NCI-H2029 treated with DMSO at 0.1 percent for 48 hours (cell line): ENCODE measurements at regions not wholly inside any gene's neighbourhood (a gene's known extent, or its start where the extent isn't known, plus 50 kb on each side); places are given as distances from the start of the nearest gene placed in this dataset.
"Not testable (repeated sequence)": the region's sequence is repeated elsewhere in the genome, so short reads cannot be mapped to it uniquely, and the experiment has no call there.

Experiments
- DNase-seq: peaks from one replicate; lab custom pipeline; 2025; lab: John Stamatoyannopoulos, UW

DNA sequence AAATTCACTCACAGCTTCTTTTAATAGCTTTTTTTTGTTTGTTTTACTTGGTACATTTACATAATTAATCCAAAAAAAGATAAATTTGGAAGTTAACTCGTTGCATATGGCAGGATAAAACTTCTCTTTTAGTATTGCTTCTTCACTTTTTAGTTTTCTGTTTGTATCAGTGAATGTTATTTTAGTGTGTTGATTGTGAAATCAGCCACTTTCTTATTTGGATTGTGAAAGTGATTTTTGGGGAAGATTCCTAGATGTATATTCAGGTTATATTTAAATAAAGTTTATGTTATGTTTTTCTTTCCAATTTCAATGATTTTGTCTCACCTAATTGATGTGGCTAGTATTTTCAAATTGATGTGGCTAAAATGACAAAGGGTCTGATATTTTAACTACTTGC is 693.9 kb upstream of the MGAT4C start:
- DNase-seq: no peak

DNA sequence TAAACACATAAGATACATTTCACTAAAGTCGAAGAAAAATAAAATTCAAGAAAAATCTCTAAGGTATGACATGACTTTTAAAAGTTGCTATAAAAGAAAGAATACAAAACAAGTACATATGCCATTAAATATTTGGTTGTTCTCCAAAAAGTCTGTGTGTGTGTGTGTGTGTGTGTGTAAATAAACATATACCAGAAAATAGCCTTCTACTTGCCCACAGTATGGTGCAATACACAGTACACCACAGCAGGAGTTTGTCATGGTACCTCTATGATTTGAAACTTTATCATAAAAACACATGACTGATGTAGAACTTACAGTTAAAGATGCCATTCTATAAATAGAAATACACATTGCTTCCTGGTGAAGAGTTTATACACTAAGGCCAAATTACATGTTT is 692.7 kb upstream of the MGAT4C start:
- DNase-seq: no peak

DNA sequence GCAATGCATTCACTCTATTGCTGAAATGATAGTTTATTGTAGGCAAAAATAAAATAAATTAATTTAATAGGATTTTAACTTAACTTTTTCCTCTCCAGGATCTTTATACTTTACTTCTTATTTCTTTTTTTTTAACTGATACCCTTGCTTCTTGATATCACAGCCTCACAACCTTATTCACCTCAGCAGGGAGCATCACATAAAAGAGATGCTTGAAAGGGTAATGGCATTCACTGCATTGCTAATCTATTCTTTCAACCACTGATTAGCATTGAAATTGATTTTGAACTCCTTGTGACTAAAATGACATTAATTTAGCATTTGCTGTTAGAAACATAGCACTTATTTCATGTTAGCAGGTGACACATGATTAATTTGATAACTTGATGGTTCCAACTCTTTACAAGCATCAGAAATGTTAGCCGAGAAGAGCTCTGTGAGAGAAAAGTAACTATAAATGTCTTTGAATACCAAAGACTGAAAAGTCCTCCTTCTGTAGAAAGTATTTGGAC is 689.5 kb upstream of the MGAT4C start:
- DNase-seq: no peak

DNA sequence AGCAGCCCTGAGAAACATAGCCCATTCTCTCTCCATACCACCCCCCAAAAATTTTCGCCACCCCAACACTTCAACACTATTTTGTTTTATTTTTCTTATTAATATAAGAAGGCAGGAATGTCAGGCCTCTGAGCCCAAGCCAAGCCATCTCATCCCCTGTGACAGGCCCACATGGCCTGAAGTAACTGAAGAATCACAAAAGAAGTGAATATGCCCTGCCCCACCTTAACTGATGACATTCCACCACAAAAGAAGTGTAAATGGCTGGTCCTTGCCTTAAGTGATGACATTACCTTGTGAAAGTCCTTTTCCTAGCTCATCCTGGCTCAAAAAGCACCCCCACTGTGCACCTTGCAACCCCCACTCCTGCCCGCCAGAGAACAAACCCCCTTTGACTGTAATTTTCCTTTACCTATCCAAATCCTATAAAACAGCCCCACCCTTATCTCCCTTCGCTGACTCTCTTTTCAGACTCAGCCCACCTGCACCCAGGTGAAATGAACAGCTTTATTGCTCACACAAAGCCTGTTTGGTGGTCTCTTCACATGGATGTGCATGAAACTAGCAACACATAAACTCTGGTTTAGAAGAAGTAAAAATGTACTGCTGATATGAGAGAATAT is 688.1 kb upstream of the MGAT4C start:
- not testable (repeated sequence) for DNase-seq

DNA sequence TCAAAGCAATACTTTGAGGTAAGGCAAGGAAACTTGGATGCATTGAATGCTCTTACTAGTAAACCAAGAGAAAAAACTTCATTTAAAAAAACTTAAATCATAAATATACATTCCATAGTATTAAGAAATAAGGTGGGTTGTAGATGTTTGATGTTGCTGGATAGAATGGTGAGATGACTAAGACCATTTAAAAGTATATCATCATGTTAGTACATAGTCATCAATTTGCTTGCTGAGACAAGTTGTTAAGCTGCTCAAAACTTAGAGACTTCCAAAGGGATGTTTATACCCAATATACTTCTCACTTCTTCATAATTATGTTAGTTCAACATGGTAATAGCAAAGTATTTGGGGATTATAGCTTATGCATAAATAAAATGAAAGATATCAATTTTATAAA is 675.5 kb upstream of the MGAT4C start:
- DNase-seq: no peak

DNA sequence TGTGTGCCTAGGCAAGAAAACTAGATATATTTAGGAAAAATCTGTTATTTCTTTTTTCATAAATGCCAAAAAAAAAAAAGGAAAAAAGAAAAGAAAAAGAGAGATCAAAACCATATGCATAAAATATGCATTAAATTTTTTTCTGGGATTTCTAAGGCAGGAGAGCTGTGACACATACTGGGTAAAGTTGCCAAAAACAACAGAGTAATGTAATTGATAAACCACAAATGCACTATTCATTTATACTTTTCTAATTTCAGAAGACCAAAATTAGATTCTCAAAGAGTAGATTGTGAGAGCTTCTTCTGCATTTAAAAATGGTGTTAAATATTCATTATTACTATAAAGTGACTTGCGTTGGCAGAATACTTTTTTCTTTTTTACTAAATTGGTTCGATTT is 673.8 kb upstream of the MGAT4C start:
- DNase-seq: no peak

DNA sequence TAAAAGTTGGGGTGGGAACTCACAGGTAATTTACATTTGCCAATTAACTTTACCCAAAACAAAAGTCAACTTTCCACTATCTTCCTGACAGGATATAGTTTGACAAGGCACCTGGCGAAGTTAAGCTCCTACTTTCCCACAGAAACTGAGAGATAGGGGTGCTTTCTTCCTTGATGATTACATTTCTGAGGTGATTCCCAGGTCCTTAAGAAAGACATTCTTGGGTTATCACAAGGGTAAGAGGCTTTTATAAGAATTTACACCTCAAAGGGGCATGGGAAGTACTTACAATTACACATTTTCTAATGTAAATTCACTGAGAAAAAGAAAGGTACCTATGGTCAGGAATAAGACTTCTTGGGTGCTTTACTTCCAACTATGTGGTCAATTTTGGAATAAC is 660.9 kb upstream of the MGAT4C start:
- DNase-seq: no peak

DNA sequence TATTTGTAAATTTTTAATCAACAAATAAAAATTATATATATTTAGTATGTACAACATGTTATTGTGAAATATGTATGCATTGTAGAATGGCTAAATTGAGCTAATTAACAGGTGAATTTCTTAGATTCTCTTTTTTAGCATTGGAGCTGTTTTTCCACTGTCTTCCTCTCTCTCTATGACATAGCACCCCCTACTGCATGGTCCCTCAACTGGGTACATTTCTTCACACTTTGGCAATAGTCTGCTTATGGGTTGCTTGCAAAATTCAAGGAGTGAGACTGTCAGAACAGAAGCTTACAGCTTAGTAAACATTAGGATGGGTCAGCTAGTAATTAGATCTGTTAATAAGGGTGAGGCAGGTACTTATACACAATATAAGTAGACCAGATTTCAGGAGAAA is 658.5 kb upstream of the MGAT4C start:
- DNase-seq: no peak

DNA sequence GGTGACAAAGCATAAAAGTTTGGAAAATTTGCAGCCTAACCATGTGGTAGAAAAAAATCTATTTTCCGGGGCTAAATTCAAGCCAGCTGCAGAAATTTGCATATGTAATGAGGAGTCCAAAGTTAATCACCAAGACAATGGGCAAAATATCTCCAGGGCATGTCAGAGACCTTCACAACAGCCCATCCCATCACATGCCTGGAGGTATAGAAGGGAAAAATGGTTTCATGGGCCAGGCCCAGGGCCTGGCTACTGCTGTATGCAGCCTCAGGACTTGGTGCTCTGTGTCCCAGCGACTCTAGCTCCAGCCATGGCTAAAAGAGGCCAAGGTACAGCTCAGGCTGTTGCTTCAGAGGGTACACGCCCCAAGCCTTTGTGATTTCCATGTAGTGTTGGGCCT is 655.8 kb upstream of the MGAT4C start:
- no peak for DNase-seq

DNA sequence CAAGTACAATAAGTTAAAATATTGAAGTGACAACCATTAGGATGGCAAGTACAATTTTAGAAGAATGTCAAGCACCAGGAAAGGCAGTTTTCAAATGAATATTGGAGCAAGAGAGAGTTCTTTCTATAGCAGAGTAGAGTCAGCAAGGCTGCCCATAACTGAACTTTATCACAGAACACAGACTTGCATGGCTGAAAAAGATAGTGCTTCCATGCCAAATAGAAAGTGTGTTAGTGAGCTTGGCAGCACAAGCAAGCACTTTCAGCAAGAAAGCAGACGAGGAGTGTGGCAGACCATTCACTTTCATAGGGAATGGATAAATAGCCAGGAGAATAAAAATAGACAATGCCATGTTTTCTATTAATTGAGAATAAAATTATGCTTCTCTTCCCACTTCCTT is 647.0 kb upstream of the MGAT4C start:
- no peak for DNase-seq

DNA sequence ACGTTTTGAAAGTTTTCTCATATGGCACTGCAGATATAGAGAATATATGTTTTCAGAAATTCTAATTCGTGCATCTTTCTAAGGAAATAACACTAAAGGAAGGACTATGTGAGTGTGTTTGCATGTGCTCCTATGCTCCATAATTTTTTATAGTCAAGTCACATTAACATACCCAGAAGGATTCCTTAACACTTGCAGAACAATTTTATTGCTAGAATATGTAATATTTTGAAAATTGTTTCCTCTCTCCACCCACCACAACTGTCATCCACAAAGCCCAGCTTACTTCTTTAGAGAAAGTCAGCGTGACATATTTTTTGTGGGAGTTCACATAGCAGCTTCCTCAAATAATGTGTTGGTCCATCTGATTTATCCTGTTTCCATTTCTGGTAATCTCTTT is 604.6 kb upstream of the MGAT4C start:
- DNase-seq: no peak

DNA sequence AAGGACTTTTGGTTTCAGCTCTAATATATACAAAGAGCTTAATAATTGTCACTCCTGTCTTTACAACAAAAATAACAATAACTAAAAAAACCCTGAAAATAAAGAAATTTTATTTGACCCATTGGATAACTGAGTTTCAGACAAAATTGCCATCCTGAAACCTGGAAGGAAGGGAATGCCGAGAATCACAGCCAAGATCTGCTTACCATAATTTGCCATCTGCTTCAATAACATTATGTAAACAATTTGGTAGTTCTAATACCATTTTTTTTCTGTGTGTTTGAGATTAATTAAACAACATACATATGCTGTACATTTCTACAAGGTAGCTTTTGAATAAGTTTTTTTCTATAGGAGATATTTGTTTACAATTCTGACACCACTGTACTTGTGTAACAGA is 596.3 kb upstream of the MGAT4C start:
- DNase-seq: no peak

DNA sequence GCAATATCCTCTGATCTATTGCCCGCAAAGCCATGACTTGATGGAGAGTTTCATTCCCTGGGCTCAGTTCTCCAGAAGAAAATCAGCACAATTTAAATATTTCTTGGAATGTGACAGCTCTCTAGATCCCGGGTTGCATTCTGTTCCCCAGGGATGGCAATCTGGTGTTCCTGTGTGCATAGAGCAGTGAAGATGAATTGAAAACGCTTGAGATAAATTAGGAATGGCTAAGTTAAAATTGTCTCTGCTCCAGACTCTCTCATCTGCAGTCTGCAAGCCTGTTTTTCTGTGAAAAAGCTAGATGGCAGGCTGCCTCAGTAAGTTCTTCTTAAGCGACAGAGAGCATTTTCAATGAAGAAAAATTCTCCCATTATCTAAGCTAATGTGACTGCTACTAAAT is 582.5 kb upstream of the MGAT4C start:
- no peak for DNase-seq

DNA sequence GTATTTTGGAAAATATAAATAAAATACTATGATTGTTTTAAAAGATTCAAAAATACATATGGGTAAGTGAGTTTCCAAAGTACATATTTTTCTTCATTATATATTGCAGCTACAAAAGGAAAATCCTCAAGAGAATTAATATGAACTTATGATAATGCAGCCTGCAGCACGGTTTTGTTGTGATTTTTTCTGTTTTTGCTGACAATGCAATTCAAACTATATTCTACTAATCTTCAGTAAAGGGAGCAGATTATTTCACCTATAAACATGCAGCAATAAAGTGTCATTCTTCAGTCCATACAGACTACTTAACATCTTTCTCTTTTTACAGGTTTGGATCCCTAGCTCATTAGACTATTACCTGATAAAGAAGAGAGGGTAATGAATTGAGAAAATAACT is 582.1 kb upstream of the MGAT4C start:
- no peak for DNase-seq

DNA sequence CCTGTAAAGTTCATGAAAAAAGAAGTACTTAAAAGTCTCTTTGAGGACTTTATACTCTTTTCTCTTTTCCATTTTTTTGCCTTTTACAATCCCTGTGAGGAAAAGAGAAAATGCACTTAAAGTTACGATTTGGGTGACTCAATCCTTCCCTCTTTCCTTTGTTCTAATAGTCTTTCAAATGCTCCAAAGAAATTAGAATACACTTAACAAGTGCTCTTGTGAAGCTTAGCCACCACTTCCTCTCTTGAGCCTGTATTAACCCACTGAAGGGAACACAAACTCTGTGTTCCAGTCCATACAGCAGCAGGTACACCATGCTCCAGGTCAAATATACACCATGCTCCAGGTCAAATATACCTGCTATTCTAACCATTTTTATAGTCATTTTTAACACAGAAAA is 581.1 kb upstream of the MGAT4C start:
- DNase-seq: no peak

DNA sequence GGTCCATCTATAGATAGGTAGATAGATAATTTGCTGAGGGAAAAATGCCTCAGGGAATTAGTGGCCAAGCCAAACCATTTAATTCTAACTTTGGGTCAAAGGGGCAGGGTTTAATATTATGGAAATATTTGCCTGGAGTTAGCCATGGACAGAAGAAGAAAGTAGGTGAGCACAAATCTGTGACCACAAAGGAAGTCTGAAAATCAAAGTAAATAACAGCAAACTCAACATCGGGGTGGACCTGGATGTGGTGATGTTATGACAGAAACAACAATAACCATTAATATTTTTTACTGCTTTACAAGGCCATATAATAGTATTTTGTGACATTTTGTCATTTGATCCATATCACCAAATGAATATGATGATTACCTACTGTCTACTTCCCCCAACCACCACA is 578.0 kb upstream of the MGAT4C start:
- DNase-seq: no peak

DNA sequence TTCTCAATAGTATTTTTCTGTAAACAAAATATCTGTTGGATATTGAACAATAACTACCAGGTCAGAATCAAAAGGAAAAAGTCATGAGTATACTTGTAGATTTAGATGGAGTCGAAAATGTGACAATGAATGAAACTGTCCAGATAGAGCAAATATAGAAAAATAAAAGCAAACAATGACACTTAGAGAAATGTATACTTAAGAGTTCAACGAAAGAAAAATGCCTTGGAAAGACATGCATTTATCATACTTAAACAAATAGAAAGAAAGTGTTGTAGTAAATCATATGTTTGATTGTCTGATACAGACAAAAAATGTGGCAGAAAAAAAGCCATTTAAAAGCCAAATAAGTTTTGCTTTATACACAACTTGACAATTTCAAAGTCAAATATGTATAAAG is 571.2 kb upstream of the MGAT4C start:
- DNase-seq: no peak

DNA sequence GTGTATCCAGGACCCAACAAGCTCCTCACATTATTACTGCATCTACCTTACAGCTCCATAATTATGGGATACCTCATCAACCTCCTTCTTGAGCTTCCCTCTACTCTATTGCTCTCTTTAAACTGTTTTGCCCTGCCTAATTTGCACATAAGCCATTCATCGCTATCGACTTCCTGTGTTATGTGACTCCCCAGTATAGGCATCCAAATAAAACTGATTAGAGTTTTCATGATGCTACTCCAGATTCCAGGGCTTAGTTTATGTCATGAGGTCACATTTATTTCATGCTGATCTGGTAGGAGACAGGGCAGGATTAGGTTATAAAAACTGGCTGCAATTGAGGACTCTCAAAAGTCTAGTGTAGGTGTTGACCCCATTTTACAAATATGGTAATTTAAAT is 569.9 kb upstream of the MGAT4C start:
- no peak for DNase-seq

DNA sequence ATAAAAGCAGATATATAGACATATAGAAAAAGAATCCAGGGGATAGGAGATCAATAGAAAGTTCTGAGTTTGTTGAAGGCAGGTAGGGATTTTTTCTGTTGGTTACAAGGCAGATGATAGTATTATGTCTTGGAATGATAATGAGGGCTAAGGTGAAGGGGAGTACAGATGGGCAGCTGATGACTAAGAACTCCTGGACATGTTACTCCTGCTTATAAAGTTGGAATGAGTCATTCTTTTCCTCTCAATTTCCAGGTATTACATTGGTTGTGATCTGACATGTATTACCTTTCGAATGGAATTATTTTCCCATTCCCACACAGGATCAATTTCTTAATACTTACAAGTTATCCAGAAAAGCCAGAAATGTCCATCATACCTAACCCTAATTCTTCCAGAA is 545.2 kb upstream of the MGAT4C start:
- DNase-seq: no peak

DNA sequence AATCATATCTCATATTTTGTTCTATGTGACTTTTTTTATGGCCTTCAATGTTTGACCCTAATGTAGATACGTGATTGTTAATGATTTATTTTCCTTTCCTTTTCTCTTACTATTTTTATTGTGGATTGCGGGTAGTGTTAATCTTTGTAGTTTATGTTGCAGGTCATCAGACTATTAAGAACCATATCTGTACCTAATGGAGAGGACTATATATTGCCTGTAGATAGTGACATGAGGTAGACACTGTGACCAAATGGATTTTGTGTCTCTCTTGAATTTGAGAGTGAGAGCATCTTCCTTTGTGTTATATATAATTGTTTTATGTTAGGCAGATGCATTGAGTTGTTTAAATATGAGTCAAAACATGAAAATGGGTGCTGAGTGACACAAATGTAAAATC is 543.4 kb upstream of the MGAT4C start:
- no peak for DNase-seq

DNA sequence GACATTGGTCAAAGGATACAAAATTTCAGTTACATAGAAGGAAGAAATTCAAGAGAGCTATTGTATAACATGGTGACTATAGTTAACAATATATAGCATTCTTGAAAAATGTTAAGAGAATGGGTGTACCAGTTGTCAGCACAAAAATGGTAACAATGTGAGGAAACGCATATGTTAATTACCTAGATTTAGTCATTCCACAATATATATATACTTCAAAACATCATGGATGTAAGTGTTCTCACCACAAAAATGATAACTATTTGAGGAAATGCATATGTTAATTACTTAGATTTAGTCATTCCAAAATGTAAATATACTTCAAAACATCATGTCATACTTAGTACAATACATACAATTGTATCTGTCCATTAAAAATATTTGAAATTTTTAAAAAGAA is 540.4 kb upstream of the MGAT4C start:
- no peak for DNase-seq

DNA sequence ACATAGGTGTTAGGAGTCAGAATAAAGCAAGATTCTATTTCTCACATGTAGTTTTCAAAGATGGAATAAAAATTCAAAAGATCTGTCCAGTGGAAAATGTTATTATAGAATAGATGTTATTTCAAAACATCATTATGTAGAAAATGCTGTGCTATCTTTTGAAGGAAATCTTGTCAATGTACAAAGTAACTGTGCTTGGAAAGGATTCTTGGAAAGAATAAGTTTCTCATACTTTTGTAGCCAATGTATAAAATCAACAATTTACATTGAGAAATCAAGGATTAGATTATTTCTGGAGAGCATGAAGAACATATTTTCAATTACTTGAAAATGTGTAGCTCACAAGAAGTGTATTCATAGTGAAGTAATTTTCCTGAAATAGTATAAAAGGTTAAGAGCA is 532.5 kb upstream of the MGAT4C start:
- DNase-seq: no peak

DNA sequence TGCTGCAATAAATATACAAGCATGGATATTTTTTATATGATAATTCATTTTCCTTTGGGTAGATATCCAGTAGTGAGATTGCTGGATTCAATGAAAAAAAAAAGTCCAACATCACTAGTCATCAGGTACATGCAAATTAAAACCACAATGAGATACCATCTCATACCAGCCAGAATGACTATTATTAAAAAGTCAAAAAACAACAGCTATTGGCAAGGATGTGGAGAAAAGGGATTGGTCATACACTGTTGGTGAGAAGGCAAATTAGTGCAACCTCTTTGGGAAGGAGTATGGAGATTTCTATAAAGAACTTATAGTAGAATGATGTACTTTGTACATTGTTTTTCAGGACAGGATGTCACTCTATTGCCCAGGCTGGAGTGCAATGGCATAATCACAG is 531.2 kb upstream of the MGAT4C start:
- no peak for DNase-seq

DNA sequence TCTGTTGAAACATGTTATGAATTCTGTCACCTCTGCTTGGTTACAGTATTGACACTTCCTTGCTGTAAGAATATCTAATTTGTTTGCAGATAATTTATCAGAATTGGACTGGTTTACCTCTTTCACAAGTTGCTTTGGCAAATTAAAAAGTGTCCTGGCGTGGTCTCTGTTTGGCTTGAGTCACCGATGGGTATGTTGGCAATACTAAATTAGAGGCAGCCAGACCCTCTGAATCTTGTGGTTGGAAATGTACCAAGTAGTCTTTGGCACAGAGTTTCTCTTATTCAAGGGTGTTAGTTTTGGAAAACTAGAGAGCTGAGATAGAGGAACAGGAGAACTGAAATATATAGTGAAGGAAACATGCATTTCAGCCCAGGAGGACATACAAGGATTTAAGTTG is 521.1 kb upstream of the MGAT4C start:
- no peak for DNase-seq
